Omental fat pad (tissue), 3 donors: ENCODE measurements at regions not wholly inside any gene's neighbourhood (a gene's known extent, or its start where the extent isn't known, plus 50 kb on each side); places are given as distances from the start of the nearest gene placed in this dataset.

Source experiments
- ATAC-seq: fragments of 150-250 bp; one replicate; pipeline ENCODE4 v1.9.1; 2016; ENCODE audit warnings: mild to moderate bottlenecking, moderate library complexity; ENCODE audit not compliant: low FRiP score
- DNase-seq: peaks from one replicate; pipeline ENCODE4 v3.0.0-alpha.2; 2019; ENCODE audit warnings: low spot score
- TF ChIP-seq, protein P1 (sequence below), 3 donors: fragments of 450-650 bp; IDR thresholded peaks; one replicate each; pipeline ENCODE4 v1.5.1; 2016 to 2017; ENCODE audit warnings: antibody characterized with exemption in 3 of 3, mild to moderate bottlenecking in 3 of 3, moderate library complexity in 2 of 3

GRCh38 chr10:111234234-111234913, 157.5 kb downstream of the ADRA2A start:
- TF ChIP-seq, protein P1, sequence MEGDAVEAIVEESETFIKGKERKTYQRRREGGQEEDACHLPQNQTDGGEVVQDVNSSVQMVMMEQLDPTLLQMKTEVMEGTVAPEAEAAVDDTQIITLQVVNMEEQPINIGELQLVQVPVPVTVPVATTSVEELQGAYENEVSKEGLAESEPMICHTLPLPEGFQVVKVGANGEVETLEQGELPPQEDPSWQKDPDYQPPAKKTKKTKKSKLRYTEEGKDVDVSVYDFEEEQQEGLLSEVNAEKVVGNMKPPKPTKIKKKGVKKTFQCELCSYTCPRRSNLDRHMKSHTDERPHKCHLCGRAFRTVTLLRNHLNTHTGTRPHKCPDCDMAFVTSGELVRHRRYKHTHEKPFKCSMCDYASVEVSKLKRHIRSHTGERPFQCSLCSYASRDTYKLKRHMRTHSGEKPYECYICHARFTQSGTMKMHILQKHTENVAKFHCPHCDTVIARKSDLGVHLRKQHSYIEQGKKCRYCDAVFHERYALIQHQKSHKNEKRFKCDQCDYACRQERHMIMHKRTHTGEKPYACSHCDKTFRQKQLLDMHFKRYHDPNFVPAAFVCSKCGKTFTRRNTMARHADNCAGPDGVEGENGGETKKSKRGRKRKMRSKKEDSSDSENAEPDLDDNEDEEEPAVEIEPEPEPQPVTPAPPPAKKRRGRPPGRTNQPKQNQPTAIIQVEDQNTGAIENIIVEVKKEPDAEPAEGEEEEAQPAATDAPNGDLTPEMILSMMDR (IDR thresholded peaks at IDR 0.05): no peak
- no peak for DNase-seq
- no peak for ATAC-seq

- ATAC-seq (no peak), DNase-seq (no peak)
- TF ChIP-seq, protein P1 (IDR thresholded peaks at IDR 0.05): no peak
Measured at GRCh38 chr10:111234914-111235302, 158.1 kb downstream of the ADRA2A start.

DNA sequence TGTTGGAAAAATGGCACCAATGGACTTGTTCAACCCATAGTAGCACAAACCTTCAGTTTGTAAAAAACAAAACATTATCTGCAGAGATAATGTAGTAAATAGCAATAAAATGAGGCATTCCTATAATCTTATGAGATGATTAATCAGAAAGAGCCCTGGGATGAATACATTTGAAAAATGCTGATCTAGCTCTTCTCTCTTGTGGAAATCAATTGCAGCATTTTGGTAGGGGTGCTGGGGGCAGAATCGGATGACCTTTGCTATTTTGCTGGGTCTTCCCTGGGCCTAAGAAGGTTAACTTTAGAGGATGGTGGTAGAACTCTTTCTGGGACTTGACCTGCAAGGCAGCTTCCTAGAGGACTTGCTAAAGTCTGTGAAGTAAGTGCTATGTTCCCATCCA, 163.5 kb downstream of the ADRA2A start:
- TF ChIP-seq, protein P1 (IDR thresholded peaks at IDR 0.05): no peak
- no peak for DNase-seq
- ATAC-seq: no peak

- no peak for DNase-seq
- ATAC-seq: no peak
- TF ChIP-seq, protein P1 (IDR thresholded peaks at IDR 0.05): no peak
Measured at GRCh38 chr10:111243126-111243525, 166.3 kb downstream of the ADRA2A start.

- ATAC-seq (no peak), DNase-seq (no peak)
- TF ChIP-seq, protein P1 (IDR thresholded peaks at IDR 0.05): no peak
Measured at GRCh38 chr10:111246136-111246535, 169.3 kb downstream of the ADRA2A start.

GRCh38 chr10:111246814-111247452, 170.1 kb downstream of the ADRA2A start:
- ATAC-seq (no peak), DNase-seq (no peak)

More at GRCh38 chr10:111246814-111247452, 170.1 kb downstream of the ADRA2A start:
- TF ChIP-seq, protein P1 (IDR thresholded peaks at IDR 0.05): no peak
